Osteoblast (primary cell): ENCODE measurements at regions not wholly inside any gene's neighbourhood (a gene's known extent, or its start where the extent isn't known, plus 50 kb on each side); places are given as distances from the start of the nearest gene placed in this dataset.

Experiments used
- DNase-seq: peaks from one replicate; pipeline ENCODE4 v3.0.0; 2011; ENCODE audit warnings: low spot score, mixed read lengths; ENCODE audit not compliant: insufficient read length; ENCODE audit errors: missing footprints
- H2AFZ ChIP-seq: 2 replicates; pipeline ENCODE4 v1.6.0; 2011; ENCODE audit warnings: mild to moderate bottlenecking, low read length
- H3K27ac ChIP-seq: 2 replicates; pipeline ENCODE4 v1.5.1; 2011; ENCODE audit warnings: mild to moderate bottlenecking, low read depth, low read length, moderate library complexity
- H3K27me3 ChIP-seq: 2 replicates; pipeline ENCODE4 v1.6.0; 2012; ENCODE audit warnings: mild to moderate bottlenecking, control low read depth, inconsistent platforms, low read length, moderate library complexity; ENCODE audit not compliant: insufficient read depth
- H3K36me3 ChIP-seq: 2 replicates; pipeline ENCODE4 v1.5.1; 2011; ENCODE audit warnings: mild to moderate bottlenecking, low read length, control low read depth, moderate library complexity; ENCODE audit not compliant: insufficient read depth
- H3K4me1 ChIP-seq: 2 replicates; pipeline ENCODE4 v1.5.1; 2011; ENCODE audit warnings: mild to moderate bottlenecking, low read length, control low read depth, moderate library complexity; ENCODE audit not compliant: insufficient read depth
- H3K4me2 ChIP-seq: 2 replicates; pipeline ENCODE4 v1.6.0; 2011; ENCODE audit warnings: mild to moderate bottlenecking, low read length; ENCODE audit not compliant: insufficient read depth
- H3K4me3 ChIP-seq: fragments of 200-600 bp; sonication (generic); 3 replicates; pipeline ENCODE4 v1.5.1; 2012; ENCODE audit warnings: mild to moderate bottlenecking, low read length, inconsistent platforms; ENCODE audit not compliant: insufficient read depth
- H3K79me2 ChIP-seq: 2 replicates; pipeline ENCODE4 v1.6.0; 2012; ENCODE audit warnings: mild to moderate bottlenecking, low read length, control low read depth, inconsistent platforms; ENCODE audit not compliant: insufficient read depth
- H3K9me3 ChIP-seq: 2 replicates; pipeline ENCODE4 v1.5.1; 2011; ENCODE audit warnings: low read depth, low read length, control low read depth
- H4K20me1 ChIP-seq: 2 replicates; pipeline ENCODE4 v1.6.0; 2012; ENCODE audit warnings: mild to moderate bottlenecking, low read length, control low read depth; ENCODE audit not compliant: insufficient read depth
- CTCF ChIP-seq: IDR thresholded peaks from 2 replicates; pipeline ENCODE4 v1.5.1; 2011; ENCODE audit warnings: mild to moderate bottlenecking, low read depth, low read length, moderate library complexity; ENCODE audit errors: extremely low read depth

GRCh38 chr10:29926693-29927048 is 132.7 kb downstream of the JCAD start:
- no peaks in the 10 kb centered on the region for H4K20me1 ChIP-seq
- no peaks in the 10 kb centered on the region for H3K79me2 ChIP-seq
- no peaks in the 10 kb centered on the region for H3K4me1 ChIP-seq
- peak; percentile 83 for DNase-seq
- peak; percentile 69 for TF ChIP-seq CTCF
- H2AFZ ChIP-seq: no peak overlapping the region
- H3K36me3 ChIP-seq: no peaks in the 10 kb centered on the region
- no peaks in the 10 kb centered on the region for H3K9me3 ChIP-seq
- H3K27ac ChIP-seq: no peak overlapping the region
- H3K27me3 ChIP-seq: peaks cover 42% of the 10 kb centered on the region
- H3K4me2 ChIP-seq: no peak overlapping the region
- H3K4me3 ChIP-seq: no peak overlapping the region

- H3K36me3 ChIP-seq: no peaks in the 10 kb centered on the region
- H3K4me2 ChIP-seq: no peak overlapping the region
- H3K27ac ChIP-seq: no peak overlapping the region
- no peaks in the 10 kb centered on the region for H4K20me1 ChIP-seq
- no peak for DNase-seq
- TF ChIP-seq CTCF: no peak
- H3K27me3 ChIP-seq: peaks cover 46% of the 10 kb centered on the region
- peaks cover under 1% of the 10 kb centered on the region for H3K4me1 ChIP-seq
- no peak overlapping the region for H2AFZ ChIP-seq
- H3K4me3 ChIP-seq: no peak overlapping the region
- H3K9me3 ChIP-seq: no peaks in the 10 kb centered on the region
- H3K79me2 ChIP-seq: no peaks in the 10 kb centered on the region
Measured at GRCh38 chr10:29925771-29926692, 133.4 kb downstream of the JCAD start.

GRCh38 chr10:29924436-29924835 is 134.9 kb downstream of the JCAD start:
- no peak for TF ChIP-seq CTCF
- H3K27me3 ChIP-seq: peaks cover 58% of the 10 kb centered on the region
- no peaks in the 10 kb centered on the region for H3K9me3 ChIP-seq
- no peak overlapping the region for H3K27ac ChIP-seq
- DNase-seq: no peak
- H2AFZ ChIP-seq: no peak overlapping the region
- no peaks in the 10 kb centered on the region for H3K79me2 ChIP-seq
- H3K4me3 ChIP-seq: no peak overlapping the region
- no peaks in the 10 kb centered on the region for H4K20me1 ChIP-seq
- H3K36me3 ChIP-seq: no peaks in the 10 kb centered on the region
- peaks cover 6% of the 10 kb centered on the region for H3K4me1 ChIP-seq
- no peak overlapping the region for H3K4me2 ChIP-seq

- H3K9me3 ChIP-seq: no peaks in the 10 kb centered on the region
- H4K20me1 ChIP-seq: no peaks in the 10 kb centered on the region
- no peaks in the 10 kb centered on the region for H3K79me2 ChIP-seq
- no peak overlapping the region for H3K27ac ChIP-seq
- no peak for TF ChIP-seq CTCF
- peaks cover 64% of the 10 kb centered on the region for H3K27me3 ChIP-seq
- H3K4me2 ChIP-seq: no peak overlapping the region
- DNase-seq: no peak
- H2AFZ ChIP-seq: no peak overlapping the region
- no peak overlapping the region for H3K4me3 ChIP-seq
- H3K36me3 ChIP-seq: no peaks in the 10 kb centered on the region
- peaks cover 6% of the 10 kb centered on the region for H3K4me1 ChIP-seq
Measured at GRCh38 chr10:29923416-29923965, 135.9 kb downstream of the JCAD start.
